Activated CD4-positive, CD25-positive, alpha-beta regulatory T cell treated with anti-CD3 and anti-CD28 coated beads, Interleukin-2, amount 50 U/mL, for 16 hours (primary cell): ENCODE measurements at regions not wholly inside any gene's neighbourhood (a gene's known extent, or its start where the extent isn't known, plus 50 kb on each side); places are given as distances from the start of the nearest gene placed in this dataset.

Experiments
- DNase-seq: peaks from one replicate; pipeline ENCODE4 v3.0.0-alpha.2; 2020; ENCODE audit warnings: low read depth, low spot score

DNA sequence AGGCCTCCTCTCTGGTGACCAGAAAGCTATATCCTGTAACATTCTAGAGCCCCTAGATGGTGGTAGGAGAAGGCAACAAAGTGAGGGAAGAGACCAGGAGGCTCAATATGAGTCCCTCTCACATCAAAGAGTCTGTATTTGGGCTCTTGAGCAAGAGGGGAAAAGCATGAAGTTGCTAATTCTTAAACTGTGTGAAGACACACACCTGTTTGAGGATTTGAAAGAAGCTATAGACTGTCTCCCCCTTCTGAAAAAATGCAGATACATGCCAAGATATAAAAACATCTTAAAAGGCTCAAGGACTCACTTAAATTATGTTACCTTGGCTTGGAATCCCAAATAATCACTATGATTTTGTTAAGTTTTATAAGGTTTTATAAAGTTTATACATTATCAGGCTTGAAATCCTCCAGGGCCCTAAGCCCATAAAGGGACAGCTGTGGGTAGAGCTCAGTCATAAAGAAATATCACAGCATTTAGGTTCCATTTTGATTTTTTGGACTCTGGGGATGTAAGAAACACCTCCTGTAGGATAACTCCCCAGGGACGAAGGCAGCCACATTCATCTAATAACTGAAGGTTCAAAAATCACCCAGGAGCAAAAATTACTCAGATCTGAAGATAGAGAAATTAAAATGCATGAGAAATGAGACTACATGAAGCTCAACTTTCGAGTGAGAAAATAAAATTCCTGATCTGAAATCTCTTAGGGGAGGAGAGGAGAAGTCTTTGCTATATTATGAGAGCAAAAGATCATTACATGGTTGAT, 136.1 kb upstream of the LGALSL start:
- DNase-seq, result no peak

DNA sequence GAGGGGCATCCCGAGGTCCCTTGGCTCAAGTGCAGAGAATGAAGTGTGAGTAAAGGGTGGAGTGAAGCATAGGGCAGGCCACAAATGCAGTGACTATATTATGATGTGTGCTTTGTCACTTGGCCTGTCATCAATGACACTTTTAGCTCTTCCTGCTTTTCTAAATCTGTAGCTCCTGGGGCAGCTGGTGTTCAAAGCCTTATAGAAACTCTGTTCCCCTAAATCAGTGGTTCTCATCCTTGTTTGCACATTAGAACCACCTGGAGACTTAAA, 135.6 kb upstream of the LGALSL start:
- DNase-seq, result no peak

DNA sequence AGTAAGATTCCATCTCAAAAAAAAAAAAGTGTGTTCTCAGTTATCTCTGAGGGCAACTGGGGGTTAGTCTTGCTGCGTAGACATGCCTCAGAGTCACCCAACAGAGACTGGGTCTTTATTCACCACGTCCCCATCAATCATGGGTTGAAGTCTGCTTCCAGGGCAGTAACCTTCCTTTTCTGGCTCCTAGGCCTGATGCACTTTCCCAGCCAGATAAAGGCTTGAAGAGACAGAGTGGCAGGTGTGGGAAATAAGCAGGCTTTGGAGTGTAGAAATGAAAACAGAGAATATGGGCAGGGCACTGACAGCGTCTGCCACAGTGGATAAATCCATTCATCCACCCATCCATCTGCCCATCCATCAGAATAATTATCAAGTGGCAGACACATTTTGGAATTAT, 134.1 kb upstream of the LGALSL start:
- DNase-seq, result no peak

DNA sequence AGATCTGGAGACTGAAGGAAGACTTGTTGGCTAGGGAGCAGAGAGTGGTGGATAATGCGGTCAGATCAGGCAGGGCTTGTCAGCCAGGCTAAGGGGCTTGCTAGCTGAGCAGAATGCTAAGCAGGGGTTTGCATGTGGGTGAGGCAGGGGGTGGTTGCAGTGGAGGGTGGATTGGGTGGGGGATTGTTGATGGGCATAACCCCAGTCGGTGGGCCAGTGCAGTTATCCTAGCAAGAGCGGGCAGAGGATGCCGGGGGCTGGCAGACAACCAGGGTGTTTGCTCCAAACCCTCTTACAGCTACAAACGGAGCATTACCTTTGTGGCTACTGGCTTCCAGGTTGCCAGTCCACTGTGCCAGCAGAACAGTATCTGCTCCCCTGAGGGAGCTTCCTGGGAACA, 131.5 kb upstream of the LGALSL start:
- no peak for DNase-seq

DNA sequence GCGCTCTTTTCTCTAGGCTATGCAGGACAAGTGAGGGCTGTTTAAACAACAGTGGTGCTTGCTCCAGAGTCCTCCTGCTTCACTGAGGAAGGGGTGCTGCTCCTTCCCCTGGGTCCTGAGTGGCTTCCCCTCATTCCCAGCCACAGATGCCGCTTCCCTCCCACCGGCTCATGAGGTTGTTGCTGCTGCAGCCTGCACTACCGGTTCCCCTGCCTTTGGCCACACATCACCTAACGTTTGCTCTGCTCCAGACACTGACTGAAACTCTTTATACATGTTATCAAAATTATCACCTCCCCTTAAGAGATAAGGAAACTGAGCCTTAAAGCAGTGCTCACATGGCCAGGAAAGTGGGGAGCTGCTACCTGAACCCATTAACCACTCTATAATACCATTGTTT, 130.8 kb upstream of the LGALSL start:
- DNase-seq, result no peak

DNA sequence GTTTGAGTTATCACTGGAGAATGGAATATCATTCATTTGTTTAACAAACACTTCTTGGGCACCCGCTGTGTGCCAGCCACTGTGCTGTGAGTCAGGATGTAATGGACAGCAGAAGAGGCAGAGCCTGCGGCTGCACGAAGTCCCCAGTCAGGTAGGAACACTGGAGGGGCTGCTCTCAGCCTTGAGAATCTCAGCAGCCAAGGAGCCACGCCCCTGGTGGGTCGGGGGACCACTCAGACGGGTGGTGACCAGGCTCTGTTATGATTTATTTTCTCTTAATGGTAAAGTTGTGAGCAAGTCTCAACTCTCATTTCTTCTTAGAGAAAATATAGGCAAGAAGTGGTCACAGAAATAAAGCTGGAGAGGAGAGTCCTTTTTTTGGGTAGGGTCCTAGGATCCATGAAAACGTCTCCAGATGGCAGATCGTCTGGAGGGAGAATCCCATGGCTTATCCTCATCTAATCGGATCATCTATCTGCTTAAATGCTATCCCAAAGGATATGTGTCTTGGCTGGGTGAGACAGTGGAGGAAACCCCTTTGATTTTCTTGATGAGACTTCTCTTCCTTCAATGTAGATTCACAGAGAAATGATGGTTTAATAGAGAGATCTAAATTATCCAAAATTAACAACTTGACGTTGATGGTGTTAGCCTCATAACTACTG, 129.1 kb upstream of the LGALSL start:
- no peak for DNase-seq

DNA sequence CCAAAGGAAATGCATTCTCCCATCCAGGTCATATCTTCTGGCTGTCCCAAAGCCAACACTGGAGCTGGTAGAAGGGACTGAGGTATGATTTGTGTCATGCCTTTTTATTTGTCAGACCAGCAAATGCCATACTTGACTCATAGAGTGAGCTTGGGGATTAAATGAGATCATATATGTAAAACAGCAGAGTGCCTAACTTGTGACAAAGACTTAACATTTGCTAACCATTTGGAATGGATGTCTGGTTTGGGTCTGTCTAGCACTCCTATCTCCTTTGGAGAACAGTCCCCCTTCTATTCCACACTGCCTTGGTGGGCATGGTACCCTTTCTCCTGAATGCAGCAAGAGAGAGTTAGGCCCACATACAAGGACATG, 128.5 kb upstream of the LGALSL start:
- DNase-seq, result no peak

DNA sequence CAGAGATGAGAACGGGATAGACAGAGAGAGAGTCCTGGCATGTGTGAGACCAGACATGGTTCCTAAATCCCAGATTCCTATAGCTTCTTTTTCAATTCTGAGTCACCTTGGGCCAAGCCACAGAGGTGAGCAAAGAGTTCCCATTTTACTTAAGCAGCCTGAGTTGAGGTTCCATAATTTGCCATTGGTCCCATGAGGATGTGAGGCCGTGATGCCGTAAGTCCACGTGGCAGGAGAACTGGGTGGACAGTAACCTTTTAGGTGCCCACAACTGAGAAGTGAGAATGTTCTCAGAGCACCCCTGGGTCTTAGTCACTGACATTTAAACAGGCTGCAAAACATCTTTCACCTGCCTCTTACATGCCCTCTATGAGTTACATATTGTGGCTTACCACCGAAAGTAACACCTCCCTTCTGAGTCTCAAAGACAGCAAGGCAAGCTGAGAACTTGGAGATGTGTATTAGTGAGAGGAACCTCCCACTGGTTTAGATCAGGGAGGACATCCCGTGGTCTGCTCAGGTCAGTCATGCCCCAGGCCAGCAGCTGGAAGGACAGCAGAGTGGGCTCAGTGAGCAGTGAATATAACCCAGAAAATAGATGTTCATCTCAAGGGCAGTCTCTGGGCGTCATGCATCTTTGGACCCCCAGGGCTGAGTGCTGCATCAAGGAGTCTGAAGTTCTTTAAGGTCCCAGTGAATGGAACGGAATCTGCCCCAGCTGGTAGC, 127.9 kb upstream of the LGALSL start:
- peak; percentile 47 for DNase-seq

DNA sequence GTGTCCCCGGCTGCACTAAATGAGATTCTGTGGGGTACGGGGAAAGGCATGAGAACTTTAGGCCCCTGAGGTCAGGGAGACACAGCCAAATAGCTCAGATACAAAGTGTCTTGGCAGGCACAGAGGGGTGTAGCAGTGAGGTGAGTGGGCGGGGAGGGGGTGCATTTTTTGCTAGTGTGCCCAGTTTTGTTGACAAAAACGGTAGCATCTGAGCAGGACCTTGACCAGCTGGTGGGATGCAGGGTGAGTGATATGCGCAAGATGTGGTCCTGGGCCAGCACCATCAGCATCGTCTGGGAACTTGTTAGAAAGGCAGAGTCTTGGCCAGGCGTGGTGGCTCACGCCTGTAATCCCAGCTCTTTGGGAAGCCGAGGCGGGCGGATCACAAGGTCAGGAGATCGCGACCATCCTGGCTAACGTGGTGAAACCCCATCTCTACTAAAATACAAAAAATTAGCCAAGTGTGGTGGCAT, 127.3 kb upstream of the LGALSL start:
- no peak for DNase-seq

DNA sequence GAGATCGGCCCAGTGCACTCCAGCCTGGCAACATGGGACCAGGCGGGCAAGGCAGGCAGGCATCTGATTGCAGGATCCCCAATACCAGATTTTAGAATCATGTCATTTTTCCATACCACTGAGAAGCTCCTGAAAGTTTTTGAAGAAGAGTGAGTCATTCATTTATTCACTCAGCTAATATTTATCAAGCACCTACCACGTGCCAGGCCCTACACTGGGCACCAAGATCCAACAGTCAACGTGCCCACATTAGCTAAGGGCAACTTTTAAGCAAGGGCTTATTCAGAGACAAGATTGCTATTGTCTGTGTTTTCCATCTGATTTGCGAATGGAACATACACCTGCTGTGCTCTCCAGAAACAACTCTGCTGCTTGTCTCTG, 126.8 kb upstream of the LGALSL start:
- DNase-seq, result no peak

DNA sequence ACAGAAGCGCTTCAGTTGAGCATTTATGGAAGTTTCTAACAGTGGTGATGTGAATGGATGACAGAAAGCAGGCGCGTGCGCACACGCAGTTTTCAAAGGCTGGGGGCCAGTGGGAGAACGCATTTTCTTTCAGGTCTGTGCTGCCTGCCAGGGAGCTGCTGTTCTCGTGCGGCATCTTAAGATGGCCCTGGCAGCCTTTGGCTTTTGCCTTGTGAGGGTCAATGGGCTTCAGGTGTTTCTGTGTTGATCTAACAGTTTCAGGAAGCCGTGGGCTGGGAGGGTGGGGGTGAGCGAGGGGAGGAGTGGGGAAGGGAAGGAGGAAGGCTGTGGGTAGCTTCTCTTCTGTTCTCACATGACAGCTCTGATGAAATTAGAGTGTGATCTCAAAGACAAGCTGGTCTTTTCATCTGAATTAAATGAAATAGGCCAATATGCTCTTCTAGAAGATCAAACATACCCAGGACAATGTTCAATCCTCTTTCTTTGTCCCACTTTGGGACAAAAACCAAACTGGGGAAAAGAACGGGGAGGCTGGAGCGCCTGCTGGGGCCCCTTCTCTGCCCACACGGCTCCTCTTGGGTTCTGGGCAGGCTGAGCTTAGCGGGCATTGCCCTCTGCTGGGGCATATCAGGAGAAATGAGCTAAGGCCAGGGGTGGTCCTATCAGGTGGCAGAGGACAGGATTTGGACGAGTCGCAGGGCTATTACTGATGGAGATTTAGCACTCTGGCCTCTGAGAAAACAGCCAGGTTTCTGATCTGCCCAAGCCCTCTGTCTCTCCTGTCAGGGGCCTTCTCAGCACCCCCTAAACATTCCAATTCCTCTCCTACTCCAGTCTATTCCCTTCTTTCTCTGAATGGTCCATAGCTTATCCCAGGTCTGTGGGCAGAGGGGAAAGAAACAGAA, 126.2 kb upstream of the LGALSL start:
- no peak for DNase-seq

DNA sequence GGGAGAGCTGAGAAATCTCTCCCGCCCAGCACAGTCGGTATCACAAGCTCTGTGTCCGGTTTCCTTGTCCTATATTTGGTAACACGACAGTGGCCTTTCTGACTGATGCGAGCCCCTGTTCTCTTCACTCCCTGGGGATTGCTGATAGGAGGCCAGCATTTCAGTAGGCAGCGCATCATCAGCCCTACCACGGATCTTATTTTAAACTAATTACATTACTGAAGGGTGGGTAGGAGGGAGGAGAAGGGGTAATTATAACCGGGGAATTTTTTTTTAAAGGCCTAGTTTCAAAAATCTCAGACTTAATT, 125.6 kb upstream of the LGALSL start:
- DNase-seq, result no peak

DNA sequence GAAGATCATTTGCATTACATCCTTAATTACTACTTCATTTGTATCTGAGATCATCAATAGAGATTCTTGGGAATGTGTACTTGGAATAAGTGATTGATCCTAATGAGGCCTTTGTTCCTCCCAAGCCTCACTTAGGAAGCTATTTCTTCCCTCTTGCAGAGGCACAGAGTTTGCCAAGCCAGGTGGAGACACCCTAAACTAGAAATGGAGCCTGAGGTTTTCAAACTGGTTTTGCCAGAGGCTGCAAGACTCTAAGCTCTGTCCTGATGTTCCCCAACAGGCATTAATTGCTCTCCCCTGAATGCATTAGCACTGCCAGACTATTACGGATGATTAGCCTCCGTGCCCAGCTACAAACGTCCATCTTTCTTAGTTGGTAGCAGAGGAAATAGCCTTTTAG, 125.2 kb upstream of the LGALSL start:
- no peak for DNase-seq

DNA sequence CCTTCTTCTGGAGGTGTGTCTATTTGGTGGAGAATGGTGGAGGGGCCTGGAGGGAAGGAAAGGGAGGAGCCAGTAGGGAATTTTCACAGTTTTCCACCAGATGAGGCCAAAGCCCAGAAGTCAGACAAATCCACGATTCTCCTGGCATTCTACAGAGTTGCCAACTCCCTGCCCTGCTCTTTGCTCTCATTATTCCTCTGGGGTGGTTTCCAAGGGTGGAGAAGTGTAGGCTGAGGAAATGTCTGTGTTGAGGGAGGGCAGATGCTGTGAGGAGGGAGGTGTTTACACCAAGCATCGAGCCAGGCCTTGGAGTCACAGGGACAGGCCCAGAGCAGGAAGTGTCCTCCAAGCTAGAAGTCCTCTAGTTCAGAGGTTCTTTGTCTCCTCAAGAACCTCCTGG, 124.1 kb upstream of the LGALSL start:
- DNase-seq, result no peak

DNA sequence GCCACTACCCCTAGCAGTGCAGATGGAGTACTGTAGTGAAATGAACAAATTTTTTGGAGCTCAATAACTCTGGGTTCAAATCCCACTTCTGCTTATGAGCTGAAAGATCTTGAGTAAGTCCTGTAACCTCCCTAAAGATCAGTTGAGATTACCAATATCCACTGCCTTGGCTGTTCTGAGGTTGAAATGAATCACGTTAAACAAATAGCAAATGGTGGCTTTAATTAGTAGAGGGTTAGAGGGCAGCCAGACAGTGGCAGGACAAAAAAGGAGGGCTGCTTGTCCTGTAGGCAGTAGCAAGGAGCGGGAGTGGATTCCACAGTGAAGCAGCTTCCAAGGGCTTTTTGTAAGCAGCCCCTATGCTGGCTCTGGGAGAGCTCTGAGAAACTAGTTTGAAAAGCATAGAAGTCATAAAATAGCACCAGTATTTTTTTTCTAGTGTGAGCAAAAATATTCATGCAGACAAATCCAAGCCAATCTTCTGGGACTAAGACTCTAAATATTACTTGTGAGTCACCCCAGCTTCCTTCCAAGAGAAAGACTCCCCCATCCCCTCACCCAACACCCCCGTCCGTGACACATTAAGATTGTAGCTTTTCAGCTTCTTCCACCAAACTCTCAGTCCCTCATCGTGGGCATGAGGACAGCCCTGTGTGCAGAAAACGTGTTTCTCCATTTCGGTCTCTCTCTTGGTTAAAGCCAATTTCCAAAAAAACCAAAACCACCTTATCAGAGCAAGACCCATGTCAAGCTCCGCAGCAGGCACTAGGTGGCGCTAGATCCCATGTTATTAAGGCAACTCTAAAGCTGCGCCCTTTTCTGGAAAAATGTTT, 123.5 kb upstream of the LGALSL start:
- DNase-seq, result peak; percentile 61

DNA sequence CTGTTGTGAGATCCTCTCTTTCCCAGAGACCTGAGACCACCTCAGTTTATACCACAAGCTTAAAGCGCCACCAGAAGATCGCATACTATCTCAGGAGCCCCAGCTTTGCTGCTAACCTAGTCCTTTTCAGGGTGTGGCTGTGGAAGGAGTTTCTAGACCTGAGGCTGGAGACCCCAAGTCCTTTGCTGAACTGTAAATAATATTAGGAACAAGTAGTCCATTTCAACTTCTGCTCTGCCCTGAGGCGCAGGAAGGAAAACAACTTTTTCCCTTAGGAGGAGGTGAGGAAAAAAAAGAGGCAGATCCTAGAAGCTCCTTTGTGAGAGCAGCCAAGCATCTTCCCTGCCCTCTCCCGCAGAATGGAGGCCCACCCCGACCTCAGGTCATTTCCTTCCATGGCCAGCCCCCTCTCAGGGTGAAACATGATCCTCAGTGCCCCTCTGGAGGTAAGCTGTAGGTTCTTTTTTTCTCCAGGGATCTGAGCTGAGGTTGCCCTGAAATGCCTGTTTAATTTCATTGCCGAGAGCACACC, 122.8 kb upstream of the LGALSL start:
- DNase-seq, result no peak

DNA sequence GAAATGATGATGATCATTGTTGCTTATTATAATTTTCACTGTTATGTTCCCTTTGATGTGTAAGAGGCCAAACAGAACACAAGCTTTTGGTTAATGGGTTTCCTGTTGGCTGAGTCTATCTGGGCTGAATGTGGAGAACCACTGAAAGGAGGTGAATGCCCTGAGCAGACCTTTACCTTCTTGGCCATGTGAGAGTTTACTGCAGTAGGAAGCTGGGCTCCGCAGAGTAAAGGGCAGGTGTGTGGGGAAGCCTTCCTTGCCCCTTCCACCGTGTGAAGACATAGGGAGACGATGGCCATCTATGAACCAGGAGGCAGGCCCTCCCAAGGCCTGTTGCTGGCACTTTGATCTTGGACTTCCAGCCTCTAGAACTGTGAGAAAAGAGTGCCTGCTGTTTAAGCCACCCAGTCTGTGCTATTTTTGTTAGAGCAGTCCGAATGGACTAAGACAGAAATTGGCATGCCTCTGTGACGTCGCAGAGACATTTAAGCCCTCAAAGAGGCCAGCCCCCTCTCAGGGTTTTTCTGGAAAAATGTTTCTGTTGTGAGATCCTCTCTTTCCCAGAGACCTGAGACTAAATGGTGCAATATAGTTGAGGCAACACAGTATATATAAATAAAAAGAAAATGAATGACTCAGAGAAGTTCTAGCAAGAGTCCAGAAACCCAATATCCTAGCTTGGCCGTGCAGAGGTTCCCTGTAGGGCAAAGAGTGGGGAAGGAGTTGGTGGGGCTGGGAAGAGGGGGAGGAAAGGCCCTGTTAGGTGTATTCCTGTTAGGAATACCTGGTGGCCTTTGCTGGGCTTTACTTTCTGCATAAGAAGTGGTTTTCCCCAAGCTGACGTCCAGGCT, 121.9 kb upstream of the LGALSL start:
- DNase-seq, result no peak

DNA sequence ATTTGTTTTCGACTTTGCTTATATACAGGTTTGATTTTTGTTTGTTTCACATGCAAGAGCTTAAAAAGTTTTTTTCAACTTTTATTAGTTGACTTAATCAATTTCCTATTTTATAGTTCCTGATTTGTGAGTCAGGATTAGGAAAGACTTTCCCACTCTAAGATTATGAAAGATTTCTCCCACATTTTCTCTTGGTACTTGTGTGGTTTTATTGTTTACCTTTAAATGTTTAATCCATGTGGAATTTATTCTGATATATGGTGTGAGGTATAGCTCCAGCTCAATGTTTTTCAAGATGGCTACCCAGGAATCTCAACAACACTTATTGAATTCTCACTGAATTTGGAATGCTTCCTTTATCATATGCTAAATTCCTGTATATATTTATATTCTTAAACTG, 117.8 kb upstream of the LGALSL start:
- no peak for DNase-seq

DNA sequence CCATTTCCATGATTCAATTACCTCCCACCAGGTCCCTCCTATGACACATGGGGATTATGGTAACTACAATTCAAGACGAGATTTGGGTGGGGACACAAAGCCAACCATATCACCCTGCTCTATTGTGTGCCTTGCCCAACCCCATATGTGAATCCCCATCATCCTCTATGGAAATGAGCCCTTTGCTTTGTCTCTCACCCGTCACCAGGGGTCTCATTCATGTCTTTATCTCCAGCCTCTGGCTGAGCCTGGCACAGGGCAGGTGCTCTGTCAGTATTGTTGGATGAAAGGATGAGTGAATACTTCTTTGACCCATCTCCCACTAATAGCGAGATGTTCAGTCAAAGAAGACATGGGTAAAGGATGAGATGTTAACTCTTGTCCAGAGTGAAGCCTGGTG, 116.6 kb upstream of the LGALSL start:
- DNase-seq, result no peak

DNA sequence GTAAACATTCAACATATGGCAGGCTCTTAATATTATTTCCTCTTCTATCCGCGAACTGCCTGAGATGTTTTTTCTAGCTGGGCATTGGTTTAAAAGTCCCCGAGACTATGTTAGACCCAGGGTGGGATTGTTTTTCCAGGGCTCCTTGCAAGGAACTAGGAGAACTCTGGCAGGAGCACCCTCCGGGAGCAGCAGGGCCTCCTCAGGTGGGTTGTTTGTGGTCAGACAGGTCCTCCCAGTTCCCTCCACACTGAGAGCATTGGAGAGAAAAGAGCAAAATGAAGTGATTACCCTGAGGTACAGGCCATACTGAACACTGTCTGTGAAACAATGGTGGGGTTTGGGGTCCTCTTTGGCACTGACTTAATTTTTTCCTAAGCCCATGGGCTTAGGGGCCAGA, 115.9 kb upstream of the LGALSL start:
- no peak for DNase-seq
